A549 (cell line): ENCODE measurements at regions not wholly inside any gene's neighbourhood (a gene's known extent, or its start where the extent isn't known, plus 50 kb on each side); places are given as distances from the start of the nearest gene placed in this dataset.

Experiments used
- ATAC-seq, 2 experiments: fragments of 200-7000 bp in 1 of 2; fragments of >200 bp in 1 of 2; cut with Nextera tagmentation in 1 of 2; cut with Tn5 transposase in 1 of 2; 3 replicates each; pipeline versions ENCODE4 v1.8.0 to v1.9.1; 2018 to 2020; ENCODE audit warnings: mild to moderate bottlenecking in 1 of 2, moderate library complexity in 1 of 2
- CTCF ChIA-PET: fragments of 300-600 bp; sonication (Branson Sonifier 250); formaldehyde crosslinking; extraction: SDS; loops from one replicate; lab custom pipeline; 2021; ENCODE audit warnings: antibody characterized with exemption, inconsistent platforms; lab: Yijun Ruan, JAX
- POLR2A ChIA-PET: fragments of 350-600 bp; formaldehyde crosslinking; extraction: SDS; loops from one replicate; lab custom pipeline; 2021; ENCODE audit warnings: antibody characterized with exemption, inconsistent platforms; lab: Yijun Ruan, JAX
- DNase-seq, 2 experiments: peaks; one replicate each; pipeline versions ENCODE4 v3.0.0 to v3.0.0-alpha.2; 2011 to 2016; ENCODE audit warnings: low read depth in 1 of 2, low spot score in 1 of 2
- FAIRE-seq: peaks from 2 replicates; lab custom pipeline; 2011; peaks lifted over from hg19 to GRCh38; lab: Jason Lieb, UNC
- H3K27ac ChIP-seq, 2 experiments: fragments of >200 bp; sonication (Bioruptor Twin); formaldehyde crosslinking; 3 replicates each; pipeline ENCODE4 v1.5.1; 2016 to 2017
- H3K4me1 ChIP-seq: fragments of >200 bp; sonication (Bioruptor Twin); formaldehyde crosslinking; 3 replicates; pipeline ENCODE4 v1.6.1; 2016
- H3K4me2 ChIP-seq: fragments of >200 bp; sonication (Bioruptor Twin); formaldehyde crosslinking; 3 replicates; pipeline ENCODE4 v1.6.1; 2016
- H3K4me3 ChIP-seq: fragments of >200 bp; sonication (Bioruptor Twin); formaldehyde crosslinking; 3 replicates; pipeline ENCODE4 v1.5.1; 2016
- H3K9me3 ChIP-seq: fragments of >200 bp; sonication (Bioruptor Twin); formaldehyde crosslinking; 3 replicates; pipeline ENCODE4 v1.6.1; 2016
- CBX2 ChIP-seq: fragments of 200-600 bp; sonication (generic); IDR thresholded peaks from 2 replicates; pipeline ENCODE4 v1.6.1; 2016; ENCODE audit warnings: low read depth, mild to moderate bottlenecking, borderline replicate concordance
- CBX8 ChIP-seq: fragments of 200-600 bp; sonication (generic); IDR thresholded peaks from 2 replicates; pipeline ENCODE4 v1.6.1; 2016
- CEBPB ChIP-seq, 2 experiments: fragments of >200 bp in 1 of 2; sonication (Bioruptor Twin) in 1 of 2; formaldehyde crosslinking in 1 of 2; IDR thresholded peaks; 2 replicates each; pipeline ENCODE4 v1.6.1; 2012 to 2016
- CHD4 ChIP-seq: fragments of 200-600 bp; sonication (generic); IDR thresholded peaks from 2 replicates; pipeline ENCODE4 v1.6.1; 2016; ENCODE audit warnings: antibody characterized with exemption, mild to moderate bottlenecking, borderline replicate concordance
- EHF ChIP-seq: fragments of 250-450 bp; sonication (Bioruptor Pico); IDR thresholded peaks from 2 replicates; pipeline ENCODE4 v1.5.0; 2020; ENCODE audit warnings: mild to moderate bottlenecking
- ESRRA ChIP-seq: fragments of 150-350 bp; IDR thresholded peaks from 2 replicates; pipeline ENCODE4 v1.6.1; 2014; ENCODE audit warnings: mild to moderate bottlenecking, low read length, borderline replicate concordance
- FOSL2 ChIP-seq, 2 experiments: fragments of 450-650 bp in 1 of 2; fragments of >200 bp in 1 of 2; sonication (Bioruptor Twin) in 1 of 2; formaldehyde crosslinking; IDR thresholded peaks; 2 replicates each; pipeline versions ENCODE4 v1.5.0 to v1.6.1; 2016 to 2020; ENCODE audit warnings: mild to moderate bottlenecking in 1 of 2, moderate library complexity in 1 of 2
- GATA3 ChIP-seq: IDR thresholded peaks from 2 replicates; pipeline ENCODE4 v1.6.1; 2012; ENCODE audit warnings: borderline replicate concordance
- HDAC2 ChIP-seq: fragments of 200-600 bp; sonication (generic); IDR thresholded peaks from 2 replicates; pipeline ENCODE4 v1.6.1; 2016
- HMGXB4 ChIP-seq: fragments of 250-450 bp; sonication (Bioruptor Pico); IDR thresholded peaks from 2 replicates; pipeline ENCODE4 v1.5.0; 2021; ENCODE audit warnings: mild to moderate bottlenecking, moderate library complexity, borderline replicate concordance
- HOXA7 ChIP-seq: fragments of 250-450 bp; sonication (Bioruptor Pico); IDR thresholded peaks from 2 replicates; pipeline ENCODE4 v1.5.0; 2020; ENCODE audit warnings: mild to moderate bottlenecking, moderate library complexity
- JUNB ChIP-seq: fragments of >200 bp; sonication (Bioruptor Twin); formaldehyde crosslinking; IDR thresholded peaks from 2 replicates; pipeline ENCODE4 v1.6.1; 2016
- KDM5A ChIP-seq: fragments of 200-600 bp; sonication (generic); IDR thresholded peaks from 2 replicates; pipeline ENCODE4 v1.6.1; 2016; ENCODE audit warnings: antibody characterized with exemption, mild to moderate bottlenecking
- MAX ChIP-seq: IDR thresholded peaks from 2 replicates; pipeline ENCODE4 v1.6.1; 2012
- NFE2L2 ChIP-seq: fragments of 150-350 bp; conservative IDR thresholded peaks from 2 replicates; pipeline ENCODE4 v1.6.1; 2014; ENCODE audit warnings: low read length
- NR3C1 ChIP-seq: fragments of >200 bp; sonication (Bioruptor Twin); formaldehyde crosslinking; IDR thresholded peaks from 3 replicates; pipeline ENCODE4 v1.6.1; 2017
- PHF8 ChIP-seq: fragments of 200-600 bp; sonication (generic); IDR thresholded peaks from 2 replicates; pipeline ENCODE4 v1.6.1; 2016; ENCODE audit warnings: low read depth, mild to moderate bottlenecking, antibody characterized with exemption, moderate library complexity, borderline replicate concordance
- RFX5 ChIP-seq: fragments of 450-650 bp; IDR thresholded peaks from 2 replicates; pipeline ENCODE4 v1.7.1; 2014; ENCODE audit warnings: antibody characterized with exemption, mild to moderate bottlenecking, moderate library complexity
- RNF2 ChIP-seq: fragments of 200-600 bp; sonication (generic); IDR thresholded peaks from 2 replicates; pipeline ENCODE4 v1.6.1; 2016; ENCODE audit warnings: low read depth, mild to moderate bottlenecking, antibody characterized with exemption, moderate library complexity, borderline replicate concordance
- WGBS: methylation state at CpG from one replicate; pipeline ENCODE4 v1.1.6; 2017; ENCODE audit errors: missing lambda C conversion rate; 5-methylcytosine and 5-hydroxymethylcytosine counted together

- Histone ChIP-seq H3K4me2 (peak overlapping the region; percentile 52), H3K4me1 (peaks cover 51% of the 10 kb centered on the region), H3K27ac (peak overlapping the region; percentile 47 to 70), H3K4me3 (no peak overlapping the region), H3K9me3 (no peaks in the 10 kb centered on the region)
- FAIRE-seq (no peak), DNase-seq (peak in 1 of 2 experiments; percentile 25), ATAC-seq (peak in 1 of 2 experiments; percentile 41; a peak in 3 of 6 replicates)
- POLR2A ChIA-PET = no interaction called here
- 79% methylated on average over 10 of the region's 10 CpGs for WGBS
- CTCF ChIA-PET = interaction anchor here (1.3 to 1.5 kb wide), 2 partner anchors 15 to 18 kb away, joined by 3 read pairs; no protein-coding TSS in a partner anchor
- TF ChIP-seq MAX (no peak), FOSL2 (IDR thresholded peaks at IDR 0.05) (no peak), FOSL2 (CRISPR knock-in tag; IDR thresholded peaks at IDR 0.05) (no peak), CHD4 (no peak), HOXA7 (no peak), RFX5 (no peak), KDM5A (no peak), CBX2 (no peak), NR3C1 (no peak), RNF2 (no peak), ESRRA (no peak), EHF (CRISPR knock-in tag) (no peak)
Observed at GRCh38 chr10:92756201-92757065, 66.7 kb downstream of the HHEX start.

GRCh38 chr10:92757066-92757710 is 67.4 kb downstream of the HHEX start:
- CTCF ChIA-PET = interaction anchor here (1.3 to 1.5 kb wide), 2 partner anchors 14 to 17 kb away, joined by 3 read pairs; no protein-coding TSS in a partner anchor
- 56% methylated on average over 8 of the region's 8 CpGs for WGBS
- Histone ChIP-seq H3K27ac (peak overlapping the region; percentile 47 to 70), H3K4me1 (peaks cover 52% of the 10 kb centered on the region), H3K9me3 (no peaks in the 10 kb centered on the region), H3K4me2 (peak overlapping the region; percentile 52), H3K4me3 (no peak overlapping the region)
- DNase-seq (peak; percentile 46 to 61), FAIRE-seq (no peak), ATAC-seq (peak; percentile 80 to 83)
- POLR2A ChIA-PET = no interaction called here
- no peak for TF ChIP-seq FOSL2 (IDR thresholded peaks at IDR 0.05)
- no peak for TF ChIP-seq FOSL2 (CRISPR knock-in tag; IDR thresholded peaks at IDR 0.05)
- no peak for TF ChIP-seq CHD4
- no peak for TF ChIP-seq CBX8
- no peak for TF ChIP-seq RFX5
- peak in 1 of 2 experiments; percentile 47; a peak in 1 of 4 replicates for TF ChIP-seq CEBPB (IDR thresholded peaks at IDR 0.05)

GRCh38 chr10:92757711-92758104 is 68.0 kb downstream of the HHEX start:
- FAIRE-seq = no peak
- H3K4me1 ChIP-seq = peaks cover 52% of the 10 kb centered on the region
- peak; percentile 13 to 37; a peak in 2 of 6 replicates for ATAC-seq
- POLR2A ChIA-PET = no interaction called here
- H3K9me3 ChIP-seq = no peaks in the 10 kb centered on the region
- DNase-seq = no peak
- H3K4me2 ChIP-seq = peak overlapping the region; percentile 52
- CTCF ChIA-PET = interaction anchor here (1.3 kb wide), 1 partner anchor 13 kb away, joined by 3 read pairs; no protein-coding TSS in a partner anchor
- TF ChIP-seq FOSL2 (IDR thresholded peaks at IDR 0.05) = no peak
- TF ChIP-seq FOSL2 (CRISPR knock-in tag; IDR thresholded peaks at IDR 0.05) = no peak
- no peak for TF ChIP-seq EHF (CRISPR knock-in tag)
- TF ChIP-seq JUNB = no peak
- TF ChIP-seq NR3C1 = no peak
- TF ChIP-seq GATA3 = no peak
- TF ChIP-seq HMGXB4 = no peak
- no peak for TF ChIP-seq HDAC2
- no peak for TF ChIP-seq NFE2L2
- no peak for TF ChIP-seq PHF8
- H3K4me3 ChIP-seq = no peak overlapping the region
- 76% methylated on average over 3 of the region's 3 CpGs for WGBS
- H3K27ac ChIP-seq = peak overlapping the region; percentile 47 to 70
